ENCODE measurements at regions not wholly inside any gene's neighbourhood (a gene's known extent, or its start where the extent isn't known, plus 50 kb on each side); places are given as distances from the start of the nearest gene placed in this dataset.

- Histone ChIP-seq H2AK5ac (ENCODE audit: low read depth, low read length) (no peak overlapping the region), H3K4me2 (ENCODE audit: insufficient read depth, low read length, poor library complexity, severe bottlenecking) (no peak overlapping the region), H2BK15ac (ENCODE audit: low read length) (no peak overlapping the region), H2AFZ (ENCODE audit: low read length) (no peak overlapping the region), H3K79me1 (ENCODE audit: low read depth, low read length) (no peaks in the 10 kb centered on the region), H3K27ac (replicated peaks; ENCODE audit: low read length) (no peak overlapping the region), H3K4ac (ENCODE audit: low read length) (no peak overlapping the region), H2BK5ac (ENCODE audit: low read length) (no peak overlapping the region), H3K23ac (ENCODE audit: low read depth, low read length, poor library complexity) (no peak overlapping the region), H4K8ac (ENCODE audit: low read depth, low read length) (no peak overlapping the region), H4K91ac (ENCODE audit: low read depth, low read length, poor library complexity) (no peak overlapping the region), H2BK12ac (ENCODE audit: low read length) (no peak overlapping the region), H3K9me3 (replicated peaks in 1 of 2; ENCODE audit: control insufficient read depth in 2 of 2, insufficient read depth in 1 of 2, low read depth in 1 of 2, low read length in 2 of 2) (no peaks in the 10 kb centered on the region), H3K9ac (ENCODE audit: low read depth, low read length, poor library complexity) (peak overlapping the region; percentile 81), H3K18ac (ENCODE audit: low read length) (peak overlapping the region; percentile 80), H3K36me3 (replicated peaks in 1 of 2; ENCODE audit: control insufficient read depth in 2 of 2, insufficient read depth in 2 of 2, low read length in 2 of 2) (no peaks in the 10 kb centered on the region), H2BK120ac (ENCODE audit: low read depth, low read length) (no peak overlapping the region), H3K4me1 (ENCODE audit: control insufficient read depth in 2 of 2, insufficient read depth in 1 of 2, low read depth in 1 of 2, low read length in 2 of 2) (peaks cover 0 to 2% of the 10 kb centered on the region in 2 donors), H3K27me3 (ENCODE audit: control insufficient read depth in 3 of 3, insufficient read depth in 3 of 3, low read depth in 1 of 3, low read length in 3 of 3) (no peaks in the 10 kb centered on the region), H3K14ac (ENCODE audit: low read length) (peak overlapping the region; percentile 38), H3K4me3 (ENCODE audit: low read length in 2 of 2) (no peak overlapping the region)
- no CpG with 5 or more reads among the region's 5 CpGs for WGBS, 2 donors (ENCODE audit: extremely low coverage in 2 of 2, insufficient read length in 2 of 2, insufficient replicate concordance in 1 of 2)
- no peak for DNase-seq (ENCODE audit: low spot score)
Measured at GRCh38 chr1:105914403-105914802, 1142.1 kb upstream of the PRMT6 start.

GRCh38 chr1:105934806-105935205, 1121.7 kb upstream of the PRMT6 start:
- no peak overlapping the region for H4K91ac ChIP-seq (ENCODE audit: low read depth, low read length, poor library complexity)
- H3K4me3 ChIP-seq (ENCODE audit: low read length in 2 of 2) = no peak overlapping the region
- no peak overlapping the region for H2BK120ac ChIP-seq (ENCODE audit: low read depth, low read length)
- no CpG with 5 or more reads among the region's 1 CpG for whole genome bisulfite sequencing, 2 donors (ENCODE audit: extremely low coverage in 2 of 2, insufficient read length in 2 of 2, insufficient replicate concordance in 1 of 2)
- no peak overlapping the region for H3K23ac ChIP-seq (ENCODE audit: low read depth, low read length, poor library complexity)
- no peak overlapping the region for H3K9ac ChIP-seq (ENCODE audit: low read depth, low read length, poor library complexity)
- no peaks in the 10 kb centered on the region for H3K79me1 ChIP-seq (ENCODE audit: low read depth, low read length)
- no peak overlapping the region for H2AK5ac ChIP-seq (ENCODE audit: low read depth, low read length)
- no peaks in the 10 kb centered on the region for H3K36me3 ChIP-seq (replicated peaks in 1 of 2; ENCODE audit: control insufficient read depth in 2 of 2, insufficient read depth in 2 of 2, low read length in 2 of 2)
- no peak overlapping the region for H3K27ac ChIP-seq (replicated peaks; ENCODE audit: low read length)
- no peak overlapping the region for H3K4me2 ChIP-seq (ENCODE audit: insufficient read depth, low read length, poor library complexity, severe bottlenecking)
- H2AFZ ChIP-seq (ENCODE audit: low read length) = no peak overlapping the region
- no peaks in the 10 kb centered on the region for H3K27me3 ChIP-seq (ENCODE audit: control insufficient read depth in 3 of 3, insufficient read depth in 3 of 3, low read depth in 1 of 3, low read length in 3 of 3)
- H4K8ac ChIP-seq (ENCODE audit: low read depth, low read length) = no peak overlapping the region
- H3K18ac ChIP-seq (ENCODE audit: low read length) = no peak overlapping the region
- no peak for DNase-seq (ENCODE audit: low spot score)
- no peak overlapping the region for H2BK5ac ChIP-seq (ENCODE audit: low read length)
- H3K4ac ChIP-seq (ENCODE audit: low read length) = no peak overlapping the region
- no peaks in the 10 kb centered on the region for H3K4me1 ChIP-seq (ENCODE audit: control insufficient read depth in 2 of 2, insufficient read depth in 1 of 2, low read depth in 1 of 2, low read length in 2 of 2)
- no peaks in the 10 kb centered on the region for H3K9me3 ChIP-seq (replicated peaks in 1 of 2; ENCODE audit: control insufficient read depth in 2 of 2, insufficient read depth in 1 of 2, low read depth in 1 of 2, low read length in 2 of 2)
- no peak overlapping the region for H3K14ac ChIP-seq (ENCODE audit: low read length)
- H2BK12ac ChIP-seq (ENCODE audit: low read length) = no peak overlapping the region
- no peak overlapping the region for H2BK15ac ChIP-seq (ENCODE audit: low read length)

- Histone ChIP-seq H2AFZ (ENCODE audit: low read length) (no peak overlapping the region), H3K18ac (ENCODE audit: low read length) (no peak overlapping the region), H2AK5ac (ENCODE audit: low read depth, low read length) (no peak overlapping the region), H3K4ac (ENCODE audit: low read length) (no peak overlapping the region), H3K23ac (ENCODE audit: low read depth, low read length, poor library complexity) (no peak overlapping the region), H2BK5ac (ENCODE audit: low read length) (no peak overlapping the region), H3K27me3 (ENCODE audit: control insufficient read depth in 3 of 3, insufficient read depth in 3 of 3, low read depth in 1 of 3, low read length in 3 of 3) (no peaks in the 10 kb centered on the region), H3K9me3 (replicated peaks in 1 of 2; ENCODE audit: control insufficient read depth in 2 of 2, insufficient read depth in 1 of 2, low read depth in 1 of 2, low read length in 2 of 2) (no peaks in the 10 kb centered on the region), H3K9ac (ENCODE audit: low read depth, low read length, poor library complexity) (no peak overlapping the region), H3K79me1 (ENCODE audit: low read depth, low read length) (no peaks in the 10 kb centered on the region), H3K27ac (replicated peaks; ENCODE audit: low read length) (no peak overlapping the region), H4K8ac (ENCODE audit: low read depth, low read length) (no peak overlapping the region), H4K91ac (ENCODE audit: low read depth, low read length, poor library complexity) (no peak overlapping the region), H2BK12ac (ENCODE audit: low read length) (no peak overlapping the region), H2BK120ac (ENCODE audit: low read depth, low read length) (no peak overlapping the region), H3K4me3 (ENCODE audit: low read length in 2 of 2) (no peak overlapping the region), H3K4me1 (ENCODE audit: control insufficient read depth in 2 of 2, insufficient read depth in 1 of 2, low read depth in 1 of 2, low read length in 2 of 2) (no peaks in the 10 kb centered on the region), H2BK15ac (ENCODE audit: low read length) (no peak overlapping the region), H3K36me3 (replicated peaks in 1 of 2; ENCODE audit: control insufficient read depth in 2 of 2, insufficient read depth in 2 of 2, low read length in 2 of 2) (no peaks in the 10 kb centered on the region), H3K4me2 (ENCODE audit: insufficient read depth, low read length, poor library complexity, severe bottlenecking) (no peak overlapping the region), H3K14ac (ENCODE audit: low read length) (no peak overlapping the region)
- no peak for DNase-seq (ENCODE audit: low spot score)
- no CpG with 5 or more reads among the region's 4 CpGs for WGBS, 2 donors (ENCODE audit: extremely low coverage in 2 of 2, insufficient read length in 2 of 2, insufficient replicate concordance in 1 of 2)
Measured at GRCh38 chr1:105964879-105965278, 1091.6 kb upstream of the PRMT6 start.

GRCh38 chr1:105997516-105997915, 1059.0 kb upstream of the PRMT6 start:
- Histone ChIP-seq H2BK120ac (ENCODE audit: low read depth, low read length) (no peak overlapping the region), H2AFZ (ENCODE audit: low read length) (no peak overlapping the region), H3K23ac (ENCODE audit: low read depth, low read length, poor library complexity) (no peak overlapping the region), H3K4me1 (ENCODE audit: control insufficient read depth in 2 of 2, insufficient read depth in 1 of 2, low read depth in 1 of 2, low read length in 2 of 2) (no peaks in the 10 kb centered on the region), H4K91ac (ENCODE audit: low read depth, low read length, poor library complexity) (no peak overlapping the region), H2BK12ac (ENCODE audit: low read length) (no peak overlapping the region), H4K8ac (ENCODE audit: low read depth, low read length) (no peak overlapping the region), H3K9ac (ENCODE audit: low read depth, low read length, poor library complexity) (no peak overlapping the region), H2BK15ac (ENCODE audit: low read length) (no peak overlapping the region), H2BK5ac (ENCODE audit: low read length) (no peak overlapping the region), H3K27ac (replicated peaks; ENCODE audit: low read length) (no peak overlapping the region), H3K18ac (ENCODE audit: low read length) (no peak overlapping the region), H3K4me3 (ENCODE audit: low read length in 2 of 2) (no peak overlapping the region), H3K9me3 (replicated peaks in 1 of 2; ENCODE audit: control insufficient read depth in 2 of 2, insufficient read depth in 1 of 2, low read depth in 1 of 2, low read length in 2 of 2) (no peaks in the 10 kb centered on the region), H3K36me3 (replicated peaks in 1 of 2; ENCODE audit: control insufficient read depth in 2 of 2, insufficient read depth in 2 of 2, low read length in 2 of 2) (no peaks in the 10 kb centered on the region), H2AK5ac (ENCODE audit: low read depth, low read length) (no peak overlapping the region), H3K4me2 (ENCODE audit: insufficient read depth, low read length, poor library complexity, severe bottlenecking) (no peak overlapping the region), H3K14ac (ENCODE audit: low read length) (no peak overlapping the region), H3K4ac (ENCODE audit: low read length) (no peak overlapping the region), H3K79me1 (ENCODE audit: low read depth, low read length) (no peaks in the 10 kb centered on the region), H3K27me3 (ENCODE audit: control insufficient read depth in 3 of 3, insufficient read depth in 3 of 3, low read depth in 1 of 3, low read length in 3 of 3) (no peaks in the 10 kb centered on the region)
- DNase-seq (ENCODE audit: low spot score) = no peak
- no CpG with 5 or more reads among the region's 6 CpGs for WGBS, 2 donors (ENCODE audit: extremely low coverage in 2 of 2, insufficient read length in 2 of 2, insufficient replicate concordance in 1 of 2)
